PC-9 (cell line): ENCODE measurements at regions not wholly inside any gene's neighbourhood (a gene's known extent, or its start where the extent isn't known, plus 50 kb on each side); places are given as distances from the start of the nearest gene placed in this dataset.

ENCODE experiments used
- CTCF ChIP-seq: fragments of 200-600 bp; sonication (generic); conservative IDR thresholded peaks from 2 replicates; pipeline ENCODE4 v1.6.1; 2017; ENCODE audit warnings: mixed run types, antibody characterized with exemption, mild to moderate bottlenecking, moderate library complexity
- EZH2 ChIP-seq: fragments of 200-600 bp; sonication (generic); IDR thresholded peaks from 2 replicates; pipeline ENCODE4 v1.8.0; 2017; ENCODE audit warnings: antibody characterized with exemption, low read depth

- TF ChIP-seq CTCF (no peak), EZH2 (no peak)
These were observed 280.3 kb downstream of the RAB38 start for GRCh38 chr11:87894961-87895360.
